ENCODE measurements at regions not wholly inside any gene's neighbourhood (a gene's known extent, or its start where the extent isn't known, plus 50 kb on each side); places are given as distances from the start of the nearest gene placed in this dataset.

DNA sequence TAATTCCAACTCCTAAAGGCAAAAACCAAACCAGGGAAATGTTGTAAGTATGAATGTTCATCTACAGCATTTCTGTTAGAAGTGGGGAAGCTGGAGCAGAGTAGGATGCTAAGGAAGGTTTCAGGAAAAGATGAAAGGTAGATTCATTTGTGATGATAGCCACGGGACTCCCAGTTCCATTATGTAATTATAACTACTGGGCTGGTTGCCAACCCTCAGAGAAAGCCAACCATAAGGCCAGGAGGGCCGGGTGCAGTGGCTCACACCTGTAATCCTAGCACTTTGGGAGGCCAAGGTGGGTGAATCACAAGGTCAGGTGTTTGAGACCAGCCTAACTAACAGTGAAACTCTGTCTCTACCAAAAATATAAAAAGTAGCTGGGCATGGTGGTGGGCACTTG is 288.9 kb upstream of the ETAA1 start:
- no TSS peak for BruUV-seq (replicated peaks)
- ChIA-PET POLR2A (ENCODE audit: unreplicated experiment) (no interaction called here), CTCF (no interaction called here)
- DNase-seq = no peak
- Histone ChIP-seq H3K9me1 (ENCODE audit: insufficient read depth, low read length) (no peaks in the 10 kb centered on the region), H4K5ac (ENCODE audit: low read depth, low read length) (no peak overlapping the region), H3K9me3 (ENCODE audit: control insufficient read depth, insufficient read depth, low read length) (peaks cover 7% of the 10 kb centered on the region), H2BK5ac (ENCODE audit: low read depth, low read length, poor library complexity, severe bottlenecking) (no peak overlapping the region), H2BK120ac (ENCODE audit: low read depth, low read length) (no peak overlapping the region), H4K91ac (ENCODE audit: insufficient read depth, low read depth, low read length) (no peak overlapping the region), H3K4me1 (ENCODE audit: control insufficient read depth, insufficient read depth, low read length) (no peaks in the 10 kb centered on the region), H2AFZ (replicated peaks; ENCODE audit: low read length, poor library complexity) (no peak overlapping the region), H3K4me3 (ENCODE audit: insufficient read depth, low read depth, low read length) (no peak overlapping the region), H3K9ac (ENCODE audit: low read depth, low read length) (no peak overlapping the region), H3K18ac (ENCODE audit: low read depth, low read length) (no peak overlapping the region), H2BK20ac (ENCODE audit: low read depth, low read length) (no peak overlapping the region), H2BK15ac (ENCODE audit: low read depth, low read length) (no peak overlapping the region), H3K36me3 (ENCODE audit: control insufficient read depth, insufficient read depth, low read length) (no peaks in the 10 kb centered on the region), H2AK5ac (ENCODE audit: low read depth, low read length) (no peak overlapping the region), H4K20me1 (ENCODE audit: insufficient read depth, low read length) (no peaks in the 10 kb centered on the region), H4K8ac (ENCODE audit: low read depth in 2 of 2, low read length in 2 of 2) (no peak overlapping the region), H3K23ac (ENCODE audit: low read depth, low read length) (no peak overlapping the region), H3K79me1 (ENCODE audit: low read depth in 1 of 2, low read length in 2 of 2) (no peaks in the 10 kb centered on the region), H3K4me2 (ENCODE audit: low read depth, low read length) (no peak overlapping the region), H3K27ac (ENCODE audit: insufficient read depth, low read length) (no peak overlapping the region), H3K14ac (replicated peaks; ENCODE audit: low read depth, low read length) (no peak overlapping the region), H3K27me3 (ENCODE audit: control insufficient read depth, insufficient read depth, low read length) (no peaks in the 10 kb centered on the region), H3K56ac (ENCODE audit: extremely low read depth, insufficient read depth, low read length) (no peak overlapping the region), H2AK9ac (replicated peaks; ENCODE audit: low read depth, low read length, poor library complexity) (no peak overlapping the region), H3K4ac (ENCODE audit: low read depth, low read length) (no peak overlapping the region)
- ATAC-seq (ENCODE audit: low read depth) = no peak
- dilution Hi-C loops (cut with HindIII; ENCODE audit: low sequenced_read_pairs, unreplicated experiment) (no loop called here), in situ Hi-C loops (cut with MboI; ENCODE audit: low sequenced_read_pairs) (no loop called here), intact Hi-C loops (cut with micrococcal nuclease) (no loop called here)
- TF ChIP-seq NFE2L2 (IDR thresholded peaks at IDR 0.05; ENCODE audit: low read depth, low read length) (no peak), POLR2A (IDR thresholded peaks at IDR 0.05; ENCODE audit: low read depth, low read length) (no peak), CEBPB (IDR thresholded peaks at IDR 0.05; ENCODE audit: low read depth, low read length) (no peak), RAD21 (IDR thresholded peaks at IDR 0.05; ENCODE audit: low read length) (no peak), CHD1 (IDR thresholded peaks at IDR 0.05; ENCODE audit: low read depth, low read length) (no peak), FOS (IDR thresholded peaks at IDR 0.05; ENCODE audit: low read depth, low read length) (no peak), RCOR1 (IDR thresholded peaks at IDR 0.05; ENCODE audit: insufficient replicate concordance, low read length) (no peak)
- TF ChIP-seq, protein P1, sequence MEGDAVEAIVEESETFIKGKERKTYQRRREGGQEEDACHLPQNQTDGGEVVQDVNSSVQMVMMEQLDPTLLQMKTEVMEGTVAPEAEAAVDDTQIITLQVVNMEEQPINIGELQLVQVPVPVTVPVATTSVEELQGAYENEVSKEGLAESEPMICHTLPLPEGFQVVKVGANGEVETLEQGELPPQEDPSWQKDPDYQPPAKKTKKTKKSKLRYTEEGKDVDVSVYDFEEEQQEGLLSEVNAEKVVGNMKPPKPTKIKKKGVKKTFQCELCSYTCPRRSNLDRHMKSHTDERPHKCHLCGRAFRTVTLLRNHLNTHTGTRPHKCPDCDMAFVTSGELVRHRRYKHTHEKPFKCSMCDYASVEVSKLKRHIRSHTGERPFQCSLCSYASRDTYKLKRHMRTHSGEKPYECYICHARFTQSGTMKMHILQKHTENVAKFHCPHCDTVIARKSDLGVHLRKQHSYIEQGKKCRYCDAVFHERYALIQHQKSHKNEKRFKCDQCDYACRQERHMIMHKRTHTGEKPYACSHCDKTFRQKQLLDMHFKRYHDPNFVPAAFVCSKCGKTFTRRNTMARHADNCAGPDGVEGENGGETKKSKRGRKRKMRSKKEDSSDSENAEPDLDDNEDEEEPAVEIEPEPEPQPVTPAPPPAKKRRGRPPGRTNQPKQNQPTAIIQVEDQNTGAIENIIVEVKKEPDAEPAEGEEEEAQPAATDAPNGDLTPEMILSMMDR (conservative IDR thresholded peaks at IDR 0.05; ENCODE audit: low read depth, low read length) = no peak
- TF ChIP-seq, protein P2, sequence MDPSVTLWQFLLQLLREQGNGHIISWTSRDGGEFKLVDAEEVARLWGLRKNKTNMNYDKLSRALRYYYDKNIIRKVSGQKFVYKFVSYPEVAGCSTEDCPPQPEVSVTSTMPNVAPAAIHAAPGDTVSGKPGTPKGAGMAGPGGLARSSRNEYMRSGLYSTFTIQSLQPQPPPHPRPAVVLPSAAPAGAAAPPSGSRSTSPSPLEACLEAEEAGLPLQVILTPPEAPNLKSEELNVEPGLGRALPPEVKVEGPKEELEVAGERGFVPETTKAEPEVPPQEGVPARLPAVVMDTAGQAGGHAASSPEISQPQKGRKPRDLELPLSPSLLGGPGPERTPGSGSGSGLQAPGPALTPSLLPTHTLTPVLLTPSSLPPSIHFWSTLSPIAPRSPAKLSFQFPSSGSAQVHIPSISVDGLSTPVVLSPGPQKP (IDR thresholded peaks at IDR 0.05; ENCODE audit: borderline replicate concordance, low read depth, low read length) = no peak
- WGBS, 2 experiments (ENCODE audit: extremely low coverage in 2 of 2, insufficient read length in 1 of 2) = no CpG with 5 or more reads among the region's 2 CpGs

Measured in IMR-90 (cell line).